Neural crest cell (in vitro differentiated cells): ENCODE measurements at regions not wholly inside any gene's neighbourhood (a gene's known extent, or its start where the extent isn't known, plus 50 kb on each side); places are given as distances from the start of the nearest gene placed in this dataset.

ENCODE experiments used
- DNase-seq: peaks from one replicate; pipeline ENCODE4 v3.0.0; 2021; ENCODE audit warnings: low read depth, mixed read lengths, low spot score
- H3K27ac Mint-ChIP-seq: one replicate; pipeline ENCODE4 v1.8.0; 2021; ENCODE audit warnings: mild to moderate bottlenecking, mixed read lengths; ENCODE audit not compliant: unreplicated experiment
- H3K27me3 Mint-ChIP-seq: 2 replicates; pipeline ENCODE4 v1.8.0; 2021; ENCODE audit warnings: low read depth, mild to moderate bottlenecking, mixed read lengths
- H3K36me3 Mint-ChIP-seq: 2 replicates; pipeline ENCODE4 v1.8.0; 2021; ENCODE audit warnings: low read depth, mild to moderate bottlenecking, mixed read lengths
- H3K4me1 Mint-ChIP-seq: 2 replicates; pipeline ENCODE4 v1.8.0; 2021; ENCODE audit warnings: mixed read lengths
- H3K4me3 Mint-ChIP-seq: one replicate; pipeline ENCODE4 v1.8.0; 2021; ENCODE audit warnings: mild to moderate bottlenecking, mixed read lengths
- H3K9me3 Mint-ChIP-seq: 2 replicates; pipeline ENCODE4 v1.8.0; 2021; ENCODE audit warnings: mixed read lengths
- CTCF ChIP-seq: fragments of 200-600 bp; sonication (generic); conservative IDR thresholded peaks from 2 replicates; pipeline ENCODE4 v1.5.0; 2021; ENCODE audit warnings: antibody characterized with exemption, mild to moderate bottlenecking

- TF ChIP-seq CTCF: no peak
- Mint-ChIP-seq H3K4me1 (peaks cover 32% of the 10 kb centered on the region), H3K27ac (no peak overlapping the region), H3K4me3 (no peak overlapping the region), H3K36me3 (no peaks in the 10 kb centered on the region), H3K27me3 (no peaks in the 10 kb centered on the region), H3K9me3 (no peaks in the 10 kb centered on the region)
- DNase-seq: no peak
Observed at GRCh38 chr2:217058791-217059755, 199.2 kb upstream of the TNP1 start.

- H3K9me3 Mint-ChIP-seq: no peaks in the 10 kb centered on the region
- no peak for DNase-seq
- no peak overlapping the region for H3K27ac Mint-ChIP-seq
- no peak overlapping the region for H3K4me3 Mint-ChIP-seq
- H3K36me3 Mint-ChIP-seq: no peaks in the 10 kb centered on the region
- no peak for TF ChIP-seq CTCF
- no peaks in the 10 kb centered on the region for H3K27me3 Mint-ChIP-seq
- H3K4me1 Mint-ChIP-seq: peaks cover 25% of the 10 kb centered on the region
Observed at GRCh38 chr2:217057773-217058172, 197.9 kb upstream of the TNP1 start.

- Mint-ChIP-seq H3K36me3 (no peaks in the 10 kb centered on the region), H3K4me1 (peaks cover 30% of the 10 kb centered on the region), H3K27ac (no peak overlapping the region), H3K9me3 (no peaks in the 10 kb centered on the region), H3K27me3 (no peaks in the 10 kb centered on the region), H3K4me3 (no peak overlapping the region)
- no peak for TF ChIP-seq CTCF
- DNase-seq: no peak
Observed at GRCh38 chr2:217055624-217056023, 195.8 kb upstream of the TNP1 start.

- Mint-ChIP-seq H3K4me1 (peaks cover 39% of the 10 kb centered on the region), H3K27ac (no peak overlapping the region), H3K9me3 (no peaks in the 10 kb centered on the region), H3K4me3 (no peak overlapping the region), H3K36me3 (no peaks in the 10 kb centered on the region), H3K27me3 (no peaks in the 10 kb centered on the region)
- no peak for TF ChIP-seq CTCF
- DNase-seq: no peak
Observed at GRCh38 chr2:217054791-217055190, 194.9 kb upstream of the TNP1 start.

GRCh38 chr2:217052856-217053577, 193.2 kb upstream of the TNP1 start:
- no peak overlapping the region for H3K4me3 Mint-ChIP-seq
- no peaks in the 10 kb centered on the region for H3K36me3 Mint-ChIP-seq
- H3K27ac Mint-ChIP-seq: no peak overlapping the region
- H3K4me1 Mint-ChIP-seq: peaks cover 53% of the 10 kb centered on the region
- H3K27me3 Mint-ChIP-seq: no peaks in the 10 kb centered on the region
- no peak for DNase-seq
- H3K9me3 Mint-ChIP-seq: no peaks in the 10 kb centered on the region
- no peak for TF ChIP-seq CTCF
